Hepatic stellate cell (primary cell): ENCODE measurements at regions not wholly inside any gene's neighbourhood (a gene's known extent, or its start where the extent isn't known, plus 50 kb on each side); places are given as distances from the start of the nearest gene placed in this dataset.
"Not testable (repeated sequence)": the region's sequence is repeated elsewhere in the genome, so short reads cannot be mapped to it uniquely, and the experiment has no call there.

Experiments
- DNase-seq: peaks from one replicate; pipeline ENCODE4 v3.0.0; 2011; ENCODE audit warnings: low spot score

DNA sequence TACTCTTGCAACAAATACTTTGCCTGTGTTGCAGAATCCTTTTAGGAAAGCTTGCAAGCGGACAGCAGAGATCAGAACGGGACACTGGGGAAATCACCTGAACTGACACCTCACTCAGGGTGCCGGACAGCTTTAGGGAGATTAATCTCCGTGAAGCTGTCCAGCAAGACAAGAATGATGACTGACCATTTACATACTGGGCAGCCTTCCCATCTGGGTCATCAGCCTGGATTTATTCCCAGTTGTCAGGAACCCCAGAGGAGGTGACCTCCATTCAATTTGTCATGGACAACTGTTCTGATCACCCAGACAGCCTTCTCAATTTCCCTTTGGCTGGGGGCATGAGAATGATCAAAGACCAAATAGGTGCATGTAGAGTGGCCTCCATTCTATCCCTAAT is 93.0 kb upstream of the EGFL6 start:
- no peak for DNase-seq

DNA sequence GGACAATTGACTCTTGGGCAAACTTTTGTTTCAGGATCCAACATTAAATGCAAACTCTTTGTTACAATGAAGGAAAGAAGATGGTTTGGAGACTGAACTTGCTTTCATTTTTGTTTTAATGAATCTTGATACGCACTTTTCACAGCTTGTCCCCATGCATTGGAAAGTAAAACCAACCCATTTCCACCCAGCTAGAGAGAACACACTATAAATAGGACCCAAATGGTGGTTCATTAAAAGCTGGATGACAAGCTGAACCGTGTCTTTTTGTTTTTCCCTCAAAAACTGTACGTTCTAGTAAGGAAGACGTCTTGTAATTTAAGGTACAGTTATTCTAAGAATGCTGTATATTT is 95.3 kb upstream of the EGFL6 start:
- DNase-seq, result no peak

DNA sequence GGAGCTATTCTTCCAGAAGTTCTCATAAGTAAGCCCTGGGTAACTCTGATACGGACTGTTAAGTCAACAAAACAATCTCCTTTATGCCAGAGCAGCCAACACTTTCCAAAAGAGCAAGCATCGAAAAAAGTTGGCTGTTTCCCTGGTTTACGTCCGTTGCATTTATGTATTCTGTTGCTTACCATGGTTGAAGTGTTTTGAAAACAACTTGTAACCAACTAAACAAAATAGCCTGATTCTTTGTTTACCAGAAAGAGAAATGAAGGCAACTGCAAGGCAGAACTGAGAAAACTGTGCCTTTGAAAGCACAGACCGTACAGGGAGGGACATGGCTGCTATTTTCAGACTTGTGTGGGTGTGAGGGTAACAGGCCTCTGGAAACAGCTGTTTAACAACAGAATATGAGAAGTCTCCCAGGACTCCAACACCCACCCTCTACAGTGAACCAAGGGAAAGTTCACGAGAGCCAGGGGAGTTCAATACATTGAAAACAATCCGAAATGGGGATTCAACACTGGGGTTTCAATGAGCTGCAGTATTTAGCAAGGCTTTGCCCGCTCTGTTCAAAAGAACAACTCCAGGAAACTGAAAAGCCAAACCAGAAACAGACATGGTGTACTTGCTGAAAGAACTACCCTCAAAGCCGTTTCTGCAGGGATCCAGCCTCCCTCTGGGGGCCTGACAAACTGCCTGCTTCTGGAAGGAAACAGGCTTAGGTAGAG is 95.8 kb upstream of the EGFL6 start:
- DNase-seq, result no peak

DNA sequence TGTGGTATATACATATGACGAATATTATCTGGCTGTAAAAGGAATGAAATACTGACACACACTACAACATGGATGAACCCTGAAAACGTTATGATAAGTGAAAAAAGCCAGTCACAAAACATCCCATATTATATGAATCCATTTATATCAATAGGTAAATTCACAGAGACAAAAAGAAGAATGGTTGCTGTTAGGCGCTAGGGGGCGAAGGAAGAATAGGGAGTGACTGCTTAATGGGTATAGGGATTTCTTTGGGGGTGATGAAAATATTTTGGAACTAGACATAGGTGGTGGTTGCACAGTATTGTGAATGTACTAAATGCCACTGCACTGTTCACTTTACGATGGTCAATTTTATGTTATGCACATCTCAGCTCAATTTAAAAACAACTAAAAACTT is 96.4 kb upstream of the EGFL6 start:
- no peak for DNase-seq

DNA sequence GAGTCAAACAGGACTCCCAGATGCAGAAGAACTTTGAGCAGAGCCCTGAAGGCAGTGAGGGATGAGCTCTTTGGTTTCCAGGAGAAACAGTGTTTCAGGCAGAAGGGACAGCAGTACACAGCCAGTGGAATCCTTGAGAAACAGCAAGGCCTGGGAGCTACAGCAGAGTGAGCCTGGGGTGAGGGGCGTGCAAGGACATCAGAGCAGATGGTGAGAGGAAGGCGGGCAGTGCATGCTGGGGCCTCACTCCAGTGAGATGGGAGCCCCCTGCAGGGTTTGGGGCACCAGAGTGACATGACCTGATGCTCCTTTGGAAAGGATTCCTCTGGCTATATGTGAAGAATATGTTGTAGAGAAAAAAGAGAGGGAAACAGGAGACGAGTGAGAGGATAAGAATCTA is 98.1 kb upstream of the EGFL6 start:
- DNase-seq, result no peak

DNA sequence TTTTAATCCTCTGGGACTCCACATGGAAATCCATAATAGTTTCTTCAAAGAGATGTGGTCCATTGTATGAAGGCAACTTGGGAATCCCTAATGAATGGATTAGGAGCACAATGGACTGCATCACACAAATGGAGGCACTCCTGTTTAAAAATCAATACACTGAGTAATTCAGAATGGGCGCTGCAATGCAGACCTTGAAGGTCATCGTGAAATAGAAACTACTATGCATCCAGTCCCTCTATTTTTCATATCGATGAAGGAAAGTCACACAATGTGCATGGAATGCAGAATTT is 98.8 kb upstream of the EGFL6 start:
- no peak for DNase-seq

DNA sequence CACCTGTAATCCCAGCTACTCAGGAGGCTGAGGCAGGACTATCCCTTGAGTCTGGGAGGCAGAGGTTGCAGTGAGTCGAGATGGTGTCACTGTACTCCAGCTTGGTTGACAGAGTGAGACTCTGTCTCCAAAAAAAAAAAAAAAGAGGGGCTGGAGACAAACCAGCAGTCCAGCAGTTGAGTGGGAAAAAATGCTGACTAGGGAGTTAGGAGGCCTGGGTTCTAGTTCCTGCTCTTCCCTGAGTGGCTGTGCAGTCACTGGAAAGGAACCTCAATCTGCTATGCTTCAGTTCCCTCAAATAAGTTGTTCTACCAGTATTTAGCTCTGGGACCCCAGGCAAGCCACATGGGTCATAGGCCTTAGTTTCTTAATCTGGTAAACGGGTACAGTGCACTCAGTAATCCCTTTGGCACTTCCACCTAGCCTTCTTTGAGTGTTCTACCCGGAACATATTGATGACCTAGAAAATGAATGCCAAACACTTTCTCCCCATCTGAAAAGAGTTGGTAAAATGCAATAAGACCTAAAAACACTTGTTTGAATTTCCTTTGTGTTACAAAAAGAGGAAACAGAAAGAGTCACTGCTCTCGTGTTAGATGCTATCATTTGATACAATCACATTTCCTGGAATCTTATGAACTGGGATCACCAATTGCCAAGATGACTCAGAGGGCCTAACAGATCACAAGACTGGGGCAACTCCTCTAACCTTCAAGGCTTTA is 99.3 kb upstream of the EGFL6 start:
- DNase-seq, result peak; percentile 7

DNA sequence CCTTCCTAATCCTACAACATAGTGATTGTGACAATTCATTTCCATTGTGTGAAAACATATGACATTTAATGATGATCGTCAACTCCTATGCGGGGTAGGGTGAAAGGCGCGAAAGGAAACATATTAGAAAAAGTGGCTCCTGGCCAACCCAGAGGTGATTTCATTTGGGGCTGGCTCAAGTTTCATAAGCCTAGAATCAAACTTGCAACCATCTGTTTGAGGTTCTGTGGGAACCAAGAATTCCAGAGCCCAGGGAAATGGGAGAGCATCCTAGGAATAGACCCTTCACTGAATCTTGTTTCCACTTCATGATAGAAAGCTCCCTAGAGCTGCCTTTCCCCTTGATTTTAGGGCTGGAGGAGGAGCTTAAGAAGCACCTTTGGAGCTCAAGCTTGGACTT is 101.3 kb upstream of the EGFL6 start:
- no peak for DNase-seq

DNA sequence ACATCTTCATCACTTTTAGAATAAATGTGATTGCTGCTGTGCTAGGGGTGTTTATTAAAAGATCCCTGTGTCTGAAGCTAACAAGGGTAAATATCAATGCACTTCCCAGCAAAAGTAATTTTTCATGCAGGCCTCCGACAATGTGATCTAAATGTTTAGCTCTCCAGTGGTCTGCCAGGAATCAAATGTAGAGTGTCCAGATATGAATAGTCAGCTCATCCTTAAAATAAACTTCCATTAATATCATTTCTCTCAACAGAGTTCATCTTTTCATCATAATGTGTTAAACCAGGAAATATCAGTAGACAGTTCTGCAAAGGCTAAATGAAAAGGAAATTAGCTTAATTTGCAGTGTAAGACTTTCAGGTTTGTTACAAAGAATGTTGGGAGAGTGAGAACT is 102.2 kb upstream of the EGFL6 start:
- no peak for DNase-seq

DNA sequence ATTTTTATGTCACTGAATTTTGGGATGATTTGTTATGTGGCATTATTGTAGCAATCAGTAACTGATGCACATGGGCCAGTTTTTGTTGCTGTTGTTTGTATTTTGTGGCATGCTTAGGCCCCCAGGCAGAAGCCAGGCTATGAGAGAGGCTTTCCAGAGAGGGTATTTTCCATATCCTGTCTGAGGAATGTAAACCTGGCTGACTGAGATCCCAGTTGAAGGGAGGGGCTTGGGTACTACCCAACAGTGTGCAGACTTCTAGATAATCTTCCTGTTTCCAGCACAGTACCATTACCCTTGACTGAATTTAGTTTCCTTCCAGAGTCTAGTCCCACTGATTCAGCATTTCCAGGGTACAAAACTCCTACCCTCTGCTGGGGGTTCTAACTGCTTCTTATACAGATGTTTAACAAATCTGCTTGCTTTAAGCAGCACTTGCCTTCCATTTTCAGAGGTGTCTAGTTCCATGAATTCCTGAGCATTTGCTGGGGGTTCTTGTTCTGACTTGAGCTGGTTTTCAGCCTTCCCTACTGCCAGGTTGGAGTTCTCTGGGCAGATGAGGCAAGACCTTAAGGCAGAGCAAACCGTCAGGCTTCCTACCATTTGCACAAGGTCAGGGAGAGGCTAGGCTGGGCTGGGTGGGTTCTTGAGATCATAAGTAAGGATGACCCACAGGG is 104.7 kb upstream of the EGFL6 start:
- DNase-seq, result no peak

DNA sequence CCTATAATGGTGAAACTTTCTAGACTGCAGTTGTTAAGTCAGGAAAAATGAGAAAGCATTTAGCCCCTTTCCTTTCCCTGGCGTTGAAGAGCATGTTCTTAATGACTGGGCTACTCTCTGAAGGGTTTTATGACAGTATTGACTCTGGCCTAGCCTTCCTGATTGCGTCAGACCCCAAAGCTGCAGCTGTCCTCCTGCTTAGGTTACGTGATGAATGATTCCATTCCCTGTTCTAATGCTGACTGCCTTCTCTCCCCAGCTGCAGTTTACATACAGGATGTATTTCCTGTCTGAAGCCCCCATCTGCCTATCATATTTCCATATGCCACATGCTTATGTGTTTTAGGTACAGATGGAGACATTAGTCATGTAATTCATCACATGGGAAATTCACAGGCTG is 105.8 kb upstream of the EGFL6 start:
- peak; percentile 24 for DNase-seq

DNA sequence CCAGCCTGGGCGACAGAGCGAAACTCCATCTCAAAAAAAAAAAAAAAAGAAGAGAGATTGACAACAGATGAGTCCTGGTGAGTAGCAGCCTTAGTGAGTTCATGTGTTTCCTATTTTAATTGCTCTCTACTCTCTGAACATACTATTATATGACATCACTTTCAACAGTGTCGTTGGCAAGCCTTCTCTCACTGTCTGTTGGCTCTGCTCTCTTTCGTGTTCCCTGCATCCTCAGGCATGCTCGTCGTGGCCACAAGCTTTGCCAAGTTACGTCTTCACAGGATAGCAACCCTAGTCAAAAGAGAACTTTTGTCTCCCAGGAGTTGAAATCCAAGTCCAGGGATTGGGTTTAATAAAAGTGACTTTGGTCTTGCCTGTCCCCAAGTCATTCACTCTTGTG is 117.1 kb upstream of the EGFL6 start:
- DNase-seq, result no peak

DNA sequence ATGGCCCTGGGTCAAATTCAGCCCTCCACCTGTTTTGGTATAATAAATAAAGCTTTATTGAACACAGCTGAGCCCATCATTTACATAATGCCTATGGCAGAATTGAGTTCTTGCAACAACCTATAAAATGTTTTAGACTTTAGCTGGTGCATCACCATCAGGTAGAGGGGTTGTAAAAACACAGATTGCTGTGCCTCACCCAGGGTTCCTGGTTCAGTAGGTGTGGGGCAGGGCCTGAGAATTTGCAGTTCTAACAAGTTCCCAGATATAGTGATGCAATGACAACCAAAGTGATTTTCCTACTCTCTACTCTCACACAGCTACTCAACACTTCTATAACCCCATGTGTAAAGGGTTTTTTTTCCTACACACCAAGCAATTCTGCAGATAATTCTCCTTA is 120.0 kb upstream of the EGFL6 start:
- no peak for DNase-seq

DNA sequence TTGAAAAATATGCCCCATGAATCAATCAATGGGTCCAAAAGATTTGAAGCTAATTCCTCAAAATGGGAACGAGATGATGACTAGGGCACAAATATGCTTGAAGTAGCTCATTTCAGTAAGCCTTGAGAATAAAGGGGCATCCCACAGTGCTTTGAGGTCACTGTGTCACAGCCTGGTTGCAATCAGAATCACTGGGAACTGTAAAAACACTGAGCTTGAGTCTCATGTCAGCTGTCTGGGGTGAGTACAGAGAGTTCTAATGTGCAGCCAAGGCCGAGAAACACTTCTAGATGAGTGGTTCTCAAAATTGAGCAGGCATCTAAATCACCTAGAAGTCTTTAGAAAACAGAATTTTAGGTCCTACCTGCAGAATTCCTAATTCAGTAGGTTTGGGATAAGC is 120.5 kb upstream of the EGFL6 start:
- no peak for DNase-seq

DNA sequence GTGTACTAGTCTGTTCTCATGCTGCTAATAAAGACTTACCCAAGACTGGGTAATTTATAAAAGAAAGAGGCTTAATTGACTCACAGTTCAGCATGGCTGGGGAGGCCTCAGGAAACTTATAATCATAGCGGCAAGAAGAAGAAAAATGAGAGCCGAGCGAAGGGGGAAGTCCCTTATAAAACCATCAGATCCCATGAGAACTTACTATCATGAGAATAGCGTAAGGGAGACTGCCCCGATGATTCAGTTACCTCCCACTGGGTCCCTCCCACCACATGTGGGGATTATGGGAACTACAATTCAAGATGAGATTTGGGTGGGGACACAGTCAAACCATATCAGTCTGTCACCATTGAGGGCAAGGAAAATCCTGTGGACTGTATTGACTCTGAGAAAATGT is 121.8 kb upstream of the ATXN3L start:
- DNase-seq, result not testable (repeated sequence)

DNA sequence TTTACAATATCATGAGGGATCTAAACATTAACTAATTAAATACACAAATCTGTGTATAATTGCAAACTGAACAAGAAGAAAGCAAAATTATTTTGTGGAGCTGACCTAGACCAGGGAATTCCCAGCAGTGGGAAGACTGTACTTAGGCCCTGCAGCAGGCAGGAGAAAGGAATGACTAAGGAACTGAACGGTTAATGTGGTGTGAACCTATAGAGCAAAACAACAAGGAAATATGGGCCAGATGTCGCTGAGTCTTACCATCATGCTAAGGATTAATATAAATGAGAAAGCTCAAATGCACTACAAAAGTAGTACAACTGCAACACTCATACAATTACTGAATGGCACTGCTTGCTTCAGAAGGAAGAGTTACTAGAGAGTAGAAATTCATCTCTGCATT is 120.3 kb upstream of the ATXN3L start:
- no peak for DNase-seq

DNA sequence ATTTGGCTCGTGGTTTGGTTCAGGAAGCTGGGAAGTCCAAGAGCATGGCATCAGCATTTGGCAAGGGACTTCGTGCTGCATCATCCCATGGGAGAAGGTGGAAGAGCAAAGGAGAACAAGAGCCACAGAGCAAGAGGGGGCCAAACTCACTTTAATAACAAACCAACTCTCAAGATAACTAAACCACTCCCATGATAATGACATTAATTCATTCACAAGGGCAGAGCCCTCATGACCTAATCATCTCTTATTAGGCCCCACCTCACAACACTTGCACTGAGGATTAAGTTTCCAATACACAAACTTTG is 113.4 kb upstream of the ATXN3L start:
- DNase-seq, result no peak

DNA sequence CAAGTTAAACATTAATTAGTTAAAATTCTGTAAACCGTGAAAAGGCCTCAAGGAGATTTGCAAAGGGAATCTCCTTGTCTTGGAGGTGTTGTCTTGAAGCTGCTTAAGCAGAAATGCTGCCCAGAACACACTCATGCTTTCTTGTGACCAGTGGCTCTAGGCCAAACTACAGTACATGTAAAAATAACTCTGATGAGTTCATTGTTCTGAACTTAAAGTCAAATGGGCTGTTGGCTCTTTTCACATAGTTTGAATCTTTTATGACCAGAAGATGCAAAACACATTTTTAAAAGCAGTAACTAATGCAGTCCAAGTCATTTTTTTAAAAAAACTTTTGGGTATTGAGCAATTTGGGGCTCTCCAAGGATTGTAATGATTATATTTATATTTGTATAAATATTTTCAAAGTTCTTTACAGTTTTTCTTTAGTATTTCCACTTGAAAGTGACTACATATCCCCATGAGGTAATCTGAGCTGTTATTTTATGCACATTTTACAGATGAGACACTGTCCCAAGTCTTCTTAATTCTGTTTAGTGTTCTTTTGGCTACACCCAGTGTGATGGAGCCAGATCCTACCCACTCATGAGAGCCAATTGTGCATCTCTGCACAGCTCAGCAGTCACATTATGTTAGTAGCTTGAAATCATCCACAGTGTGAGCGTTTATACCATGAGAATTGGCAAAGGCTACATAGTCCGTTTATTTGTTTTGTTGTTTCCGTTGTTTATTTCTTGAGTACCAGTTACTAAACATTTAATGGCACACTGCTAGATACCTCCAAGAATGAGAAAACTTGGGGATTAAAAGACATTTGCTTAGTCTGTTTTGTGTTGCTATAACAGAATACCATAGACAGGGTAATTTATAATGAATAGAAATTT is 112.8 kb upstream of the ATXN3L start:
- peak; percentile 49 for DNase-seq

DNA sequence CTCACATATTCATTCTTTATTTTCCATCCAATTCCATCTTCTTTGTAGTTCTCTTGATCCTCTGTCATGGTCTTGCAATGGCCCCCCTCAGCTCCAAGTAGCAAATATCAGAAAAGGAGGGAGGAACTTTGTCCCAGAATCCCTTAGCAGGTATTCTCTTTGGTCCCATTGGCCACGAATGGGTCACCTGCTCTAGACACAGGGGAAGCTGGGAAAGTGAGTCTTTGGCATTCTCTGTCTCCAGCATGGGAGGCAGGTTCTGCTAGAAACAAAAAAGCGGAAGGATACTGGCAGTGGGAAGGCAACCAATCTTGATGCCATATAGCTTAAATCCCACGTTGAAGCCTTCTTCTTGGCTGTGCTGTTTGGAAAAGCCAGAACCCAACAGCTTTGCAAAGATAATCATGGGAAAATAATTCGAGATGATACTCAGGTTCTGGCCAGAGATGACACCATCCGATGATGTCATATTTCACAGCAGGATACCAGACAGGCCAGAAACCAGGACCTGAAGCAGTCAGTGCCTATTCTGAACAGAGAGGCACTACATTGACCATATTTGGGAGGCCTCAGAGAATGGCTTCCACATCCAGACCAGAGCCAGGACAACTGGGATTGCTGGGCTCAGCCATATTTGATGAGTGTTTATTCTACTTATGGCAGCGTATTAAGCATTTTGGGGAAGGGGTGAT is 110.4 kb upstream of the ATXN3L start:
- DNase-seq, result no peak

DNA sequence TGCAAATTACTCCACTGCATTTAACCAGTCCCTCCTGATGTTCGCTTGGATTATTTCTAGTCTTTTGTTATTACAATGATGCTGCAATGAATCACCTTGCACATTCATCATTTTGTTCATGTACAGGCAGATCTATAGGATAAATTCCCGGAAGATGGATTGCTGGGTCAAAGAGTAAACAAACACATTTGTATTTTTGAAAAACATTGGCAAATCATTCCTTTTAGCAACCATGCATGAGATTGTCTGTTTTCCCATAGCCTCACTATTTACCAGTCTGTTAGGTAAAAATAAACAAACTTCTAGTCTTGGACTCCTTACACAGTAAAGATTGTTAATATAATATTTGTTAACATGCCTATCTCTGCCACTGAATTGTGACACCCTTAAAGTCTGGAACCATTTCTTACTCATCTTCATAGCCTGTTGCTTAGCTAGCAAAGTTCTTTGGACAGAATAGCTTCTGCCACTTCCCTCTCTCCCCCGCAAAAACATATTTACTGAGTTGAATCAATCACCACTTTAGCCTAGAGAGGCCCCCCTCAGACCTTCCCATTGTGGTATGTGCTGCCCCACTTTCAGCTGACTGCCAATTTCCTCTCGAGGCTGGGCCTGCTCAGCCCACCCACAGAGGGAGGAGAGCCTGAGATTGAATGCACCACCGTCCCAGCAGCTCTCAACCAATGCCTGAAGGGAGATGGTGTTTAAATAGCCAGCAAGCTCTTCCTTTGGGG is 108.4 kb upstream of the ATXN3L start:
- DNase-seq, result peak; percentile 22

DNA sequence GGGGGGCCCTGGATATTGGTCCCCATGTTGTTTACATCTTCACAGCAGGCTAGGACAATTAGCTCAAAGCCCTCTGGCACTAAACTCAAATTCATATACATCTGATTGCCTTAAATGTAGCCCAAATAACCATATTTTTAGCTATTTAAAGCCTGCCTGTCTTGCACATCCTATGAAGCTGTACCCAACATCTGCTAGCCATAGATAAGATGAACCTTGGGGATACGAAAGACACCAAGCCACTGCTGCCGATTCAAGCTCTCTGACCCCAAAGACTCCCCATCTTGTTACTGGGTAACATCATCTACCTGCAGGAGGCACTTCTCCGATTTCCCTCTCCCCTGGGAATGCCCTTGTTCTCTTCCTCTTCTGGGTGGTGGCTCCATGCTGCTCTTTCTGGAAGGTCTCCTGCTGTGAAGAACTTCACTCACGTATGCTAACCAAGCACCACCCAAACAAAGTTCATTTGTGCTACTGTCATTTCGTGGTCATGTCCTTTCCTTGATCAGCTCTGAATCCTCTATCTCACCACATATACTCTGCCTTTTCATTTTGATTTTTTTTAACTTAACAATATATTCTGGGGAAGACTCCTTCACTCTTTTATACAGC is 107.7 kb upstream of the ATXN3L start:
- DNase-seq, result no peak
